ENCODE measurements at regions not wholly inside any gene's neighbourhood (a gene's known extent, or its start where the extent isn't known, plus 50 kb on each side); places are given as distances from the start of the nearest gene placed in this dataset.

DNA sequence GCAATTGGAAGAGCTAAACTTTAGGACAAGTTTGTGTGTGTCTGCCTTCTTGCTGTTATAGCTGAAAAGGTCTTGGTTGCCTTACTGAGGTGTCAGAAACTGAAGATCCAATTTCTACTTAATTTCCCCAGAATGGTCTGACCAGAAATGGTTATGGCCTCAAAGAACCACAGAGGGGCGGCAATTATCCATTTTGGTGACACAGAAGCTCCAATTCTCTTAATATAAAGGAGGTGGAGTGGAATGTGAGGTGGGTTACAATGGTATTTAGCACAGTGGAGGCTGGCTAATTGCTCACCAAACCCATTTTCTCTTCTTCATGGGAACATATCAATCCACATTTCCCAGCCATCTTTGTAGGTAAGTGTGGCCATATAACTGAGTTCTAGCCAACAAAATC is 1157.2 kb downstream of the OLFM4 start:
- 24 to 39% (median 32%) methylated on average over 1 of the region's 1 CpG for WGBS, 5 donors
- no peak for DNase-seq
- no peaks in the 10 kb centered on the region for H3K4me1 ChIP-seq
- no peaks in the 10 kb centered on the region for H3K27me3 ChIP-seq (replicated peaks in 1 of 7)
- H3K36me3 ChIP-seq = no peaks in the 10 kb centered on the region
- no peak overlapping the region for H3K4me3 ChIP-seq
- TF ChIP-seq, protein P1, sequence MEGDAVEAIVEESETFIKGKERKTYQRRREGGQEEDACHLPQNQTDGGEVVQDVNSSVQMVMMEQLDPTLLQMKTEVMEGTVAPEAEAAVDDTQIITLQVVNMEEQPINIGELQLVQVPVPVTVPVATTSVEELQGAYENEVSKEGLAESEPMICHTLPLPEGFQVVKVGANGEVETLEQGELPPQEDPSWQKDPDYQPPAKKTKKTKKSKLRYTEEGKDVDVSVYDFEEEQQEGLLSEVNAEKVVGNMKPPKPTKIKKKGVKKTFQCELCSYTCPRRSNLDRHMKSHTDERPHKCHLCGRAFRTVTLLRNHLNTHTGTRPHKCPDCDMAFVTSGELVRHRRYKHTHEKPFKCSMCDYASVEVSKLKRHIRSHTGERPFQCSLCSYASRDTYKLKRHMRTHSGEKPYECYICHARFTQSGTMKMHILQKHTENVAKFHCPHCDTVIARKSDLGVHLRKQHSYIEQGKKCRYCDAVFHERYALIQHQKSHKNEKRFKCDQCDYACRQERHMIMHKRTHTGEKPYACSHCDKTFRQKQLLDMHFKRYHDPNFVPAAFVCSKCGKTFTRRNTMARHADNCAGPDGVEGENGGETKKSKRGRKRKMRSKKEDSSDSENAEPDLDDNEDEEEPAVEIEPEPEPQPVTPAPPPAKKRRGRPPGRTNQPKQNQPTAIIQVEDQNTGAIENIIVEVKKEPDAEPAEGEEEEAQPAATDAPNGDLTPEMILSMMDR (IDR thresholded peaks at IDR 0.05 in 8 of 11, conservative IDR thresholded peaks at IDR 0.05 in 3 of 11) = no peak
- TF ChIP-seq POLR2A (IDR thresholded peaks at IDR 0.05) (no peak), POLR2AphosphoS5 (IDR thresholded peaks at IDR 0.05) (no peak)
- intact Hi-C loops (cut with DNase I; ENCODE audit: low total_unique reads) = no loop called here
- peaks cover 0 to 11% (median 2%) of the 10 kb centered on the region in 8 donors for H3K9me3 ChIP-seq
- H3K27ac ChIP-seq = no peak overlapping the region

- intact Hi-C loops (cut with DNase I; ENCODE audit: low total_unique reads) = no loop called here
- TF ChIP-seq, protein P1 (IDR thresholded peaks at IDR 0.05 in 8 of 11, conservative IDR thresholded peaks at IDR 0.05 in 3 of 11) = no peak
- no peak for TF ChIP-seq POLR2AphosphoS5 (IDR thresholded peaks at IDR 0.05)
- TF ChIP-seq POLR2A (IDR thresholded peaks at IDR 0.05) = no peak
- H3K27ac ChIP-seq = no peak overlapping the region
- no peaks in the 10 kb centered on the region for H3K4me1 ChIP-seq
- peaks cover 0 to 4% (median 0%) of the 10 kb centered on the region in 8 donors for H3K9me3 ChIP-seq
- WGBS, 5 donors = 80 to 93% (median 86%) methylated on average over 1 of the region's 1 CpG
- DNase-seq = no peak
- no peaks in the 10 kb centered on the region for H3K27me3 ChIP-seq (replicated peaks in 1 of 7)
- H3K36me3 ChIP-seq = no peaks in the 10 kb centered on the region
- no peak overlapping the region for H3K4me3 ChIP-seq
These were observed 1158.8 kb downstream of the OLFM4 start for GRCh38 chr13:54187461-54187860.

- Histone ChIP-seq H3K27me3 (replicated peaks in 1 of 7) (no peaks in the 10 kb centered on the region), H3K4me1 (no peaks in the 10 kb centered on the region), H3K27ac (no peak overlapping the region), H3K9me3 (peaks cover 0 to 3% (median 0%) of the 10 kb centered on the region in 8 donors), H3K36me3 (no peaks in the 10 kb centered on the region), H3K4me3 (no peak overlapping the region)
- 57 to 62% (median 59%) methylated on average over 5 of the region's 5 CpGs for WGBS, 5 donors
- intact Hi-C loops (cut with DNase I; ENCODE audit: low total_unique reads) = no loop called here
- no peak for TF ChIP-seq POLR2AphosphoS5 (IDR thresholded peaks at IDR 0.05)
- TF ChIP-seq, protein P1 (IDR thresholded peaks at IDR 0.05 in 8 of 11, conservative IDR thresholded peaks at IDR 0.05 in 3 of 11) = no peak
- no peak for TF ChIP-seq POLR2A (IDR thresholded peaks at IDR 0.05)
- DNase-seq = no peak
These were observed 1165.8 kb downstream of the OLFM4 start for GRCh38 chr13:54194233-54195024.

- intact Hi-C loops (cut with DNase I; ENCODE audit: low total_unique reads) = no loop called here
These were observed 1168.1 kb downstream of the OLFM4 start for GRCh38 chr13:54196684-54197083.

More at GRCh38 chr13:54196684-54197083, 1168.1 kb downstream of the OLFM4 start:
- no peak for DNase-seq
- Histone ChIP-seq H3K27me3 (replicated peaks in 1 of 7) (no peaks in the 10 kb centered on the region), H3K9me3 (peaks cover 0 to 3% (median 0%) of the 10 kb centered on the region in 8 donors), H3K4me1 (no peaks in the 10 kb centered on the region), H3K36me3 (no peaks in the 10 kb centered on the region), H3K27ac (no peak overlapping the region), H3K4me3 (no peak overlapping the region)
- TF ChIP-seq POLR2A (IDR thresholded peaks at IDR 0.05) (no peak), POLR2AphosphoS5 (IDR thresholded peaks at IDR 0.05) (no peak)
- TF ChIP-seq, protein P1 (IDR thresholded peaks at IDR 0.05 in 8 of 11, conservative IDR thresholded peaks at IDR 0.05 in 3 of 11) = no peak

Data from spleen (tissue), 11 donors.